ENCODE measurements at regions not wholly inside any gene's neighbourhood (a gene's known extent, or its start where the extent isn't known, plus 50 kb on each side); places are given as distances from the start of the nearest gene placed in this dataset.

DNA sequence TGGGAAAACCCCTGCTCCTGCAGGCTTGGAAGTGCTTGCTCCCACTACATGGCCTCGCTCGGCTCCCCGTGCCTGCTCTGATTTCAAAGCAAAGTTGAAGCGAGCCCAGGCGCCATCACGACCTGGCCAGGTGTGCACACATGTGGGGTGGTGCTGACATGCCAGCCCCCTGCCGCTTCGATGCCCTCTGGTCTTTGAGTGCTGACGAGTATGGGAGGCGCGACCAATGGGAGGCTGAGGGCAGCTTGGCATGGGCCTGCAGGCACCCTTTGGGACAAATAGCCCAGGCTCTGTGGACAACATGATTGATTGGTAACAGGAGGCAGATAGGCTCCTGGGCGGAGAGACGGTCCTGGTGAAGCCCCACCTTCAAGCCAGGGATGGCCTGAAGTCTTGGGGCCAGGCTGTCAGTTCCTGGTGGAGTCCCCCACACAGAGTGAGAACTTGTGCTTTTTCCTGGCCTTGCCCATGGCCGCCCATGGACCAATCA lies 252.4 kb upstream of the SEMA3A start:
- BruUV-seq (replicated peaks): no TSS peak
- no peak overlapping the region for H3K27ac ChIP-seq (ENCODE audit: low read length)
- H3K4me3 ChIP-seq (ENCODE audit: low read length): no peak overlapping the region
- no peaks in the 10 kb centered on the region for H3F3A ChIP-seq (ENCODE audit: low read length, unreplicated experiment)
- H3K36me3 ChIP-seq (ENCODE audit: low read depth, low read length): no peaks in the 10 kb centered on the region
- H3K9me3 ChIP-seq (ENCODE audit: low read length): no peaks in the 10 kb centered on the region
- no peak for TF ChIP-seq EZH2 (IDR thresholded peaks at IDR 0.05; ENCODE audit: low read length, unreplicated experiment)
- no peak for TF ChIP-seq EZH2phosphoT487 (IDR thresholded peaks at IDR 0.05; ENCODE audit: borderline replicate concordance, low read length)
- TF ChIP-seq, protein P1, sequence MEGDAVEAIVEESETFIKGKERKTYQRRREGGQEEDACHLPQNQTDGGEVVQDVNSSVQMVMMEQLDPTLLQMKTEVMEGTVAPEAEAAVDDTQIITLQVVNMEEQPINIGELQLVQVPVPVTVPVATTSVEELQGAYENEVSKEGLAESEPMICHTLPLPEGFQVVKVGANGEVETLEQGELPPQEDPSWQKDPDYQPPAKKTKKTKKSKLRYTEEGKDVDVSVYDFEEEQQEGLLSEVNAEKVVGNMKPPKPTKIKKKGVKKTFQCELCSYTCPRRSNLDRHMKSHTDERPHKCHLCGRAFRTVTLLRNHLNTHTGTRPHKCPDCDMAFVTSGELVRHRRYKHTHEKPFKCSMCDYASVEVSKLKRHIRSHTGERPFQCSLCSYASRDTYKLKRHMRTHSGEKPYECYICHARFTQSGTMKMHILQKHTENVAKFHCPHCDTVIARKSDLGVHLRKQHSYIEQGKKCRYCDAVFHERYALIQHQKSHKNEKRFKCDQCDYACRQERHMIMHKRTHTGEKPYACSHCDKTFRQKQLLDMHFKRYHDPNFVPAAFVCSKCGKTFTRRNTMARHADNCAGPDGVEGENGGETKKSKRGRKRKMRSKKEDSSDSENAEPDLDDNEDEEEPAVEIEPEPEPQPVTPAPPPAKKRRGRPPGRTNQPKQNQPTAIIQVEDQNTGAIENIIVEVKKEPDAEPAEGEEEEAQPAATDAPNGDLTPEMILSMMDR (conservative IDR thresholded peaks at IDR 0.05; ENCODE audit: low read depth, low read length): no peak
- intact Hi-C loops (cut with micrococcal nuclease): no loop called here
- no peak overlapping the region for H3K9ac ChIP-seq (ENCODE audit: low read length)
- no peaks in the 10 kb centered on the region for H3K79me2 ChIP-seq (ENCODE audit: low read length)
- H4K20me1 ChIP-seq (ENCODE audit: low read length): no peaks in the 10 kb centered on the region
- CTCF ChIA-PET: no interaction called here
- H3K9me2 ChIP-seq (replicated peaks; ENCODE audit: low read length): no peaks in the 10 kb centered on the region
- DNase-seq: no peak
- no peak for ATAC-seq
- no peaks in the 10 kb centered on the region for H3K27me3 ChIP-seq (ENCODE audit: low read length)
- H3K4me1 ChIP-seq (ENCODE audit: insufficient read depth, low read length): peaks cover 14% of the 10 kb centered on the region
- H2AFZ ChIP-seq (ENCODE audit: low read length): no peak overlapping the region
- H3K4me2 ChIP-seq (ENCODE audit: low read length): no peak overlapping the region
- POLR2A ChIA-PET (ENCODE audit: unreplicated experiment): no interaction called here

DNA sequence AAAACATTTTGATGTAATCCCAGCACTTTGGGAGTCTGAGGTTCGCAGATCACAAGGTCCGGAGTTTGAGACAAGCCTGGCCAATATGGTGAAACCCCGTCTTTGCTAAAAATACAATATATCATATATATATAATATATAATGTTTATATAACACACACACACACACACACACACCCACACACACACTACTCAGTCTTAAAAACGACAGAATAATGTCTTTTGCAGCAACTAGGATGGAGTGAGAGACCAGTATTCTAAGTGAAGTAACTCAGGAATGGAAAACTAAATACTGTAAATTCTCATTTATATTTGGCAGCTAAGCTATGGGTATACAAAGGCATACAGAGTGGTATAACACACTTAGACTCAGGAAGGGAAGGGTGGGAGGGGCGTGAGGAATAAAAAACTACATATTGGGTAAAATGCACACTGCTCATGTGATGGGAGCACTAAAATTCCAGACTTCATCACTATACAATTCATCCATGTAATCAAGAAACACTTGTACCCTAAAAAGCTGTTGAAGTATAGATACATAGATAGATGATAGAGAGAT lies 231.2 kb upstream of the SEMA3A start:
- Histone ChIP-seq H3K79me2 (ENCODE audit: low read length) (no peaks in the 10 kb centered on the region), H3K9ac (ENCODE audit: low read length) (no peak overlapping the region), H3K36me3 (ENCODE audit: low read depth, low read length) (0 out of 2 replicates have a peak, but pooled peaks cover 3% of the 10 kb centered on the region), H3K4me1 (ENCODE audit: insufficient read depth, low read length) (no peaks in the 10 kb centered on the region), H2AFZ (ENCODE audit: low read length) (no peak overlapping the region), H3K9me2 (replicated peaks; ENCODE audit: low read length) (no peaks in the 10 kb centered on the region), H4K20me1 (ENCODE audit: low read length) (no peaks in the 10 kb centered on the region), H3K9me3 (ENCODE audit: low read length) (no peaks in the 10 kb centered on the region), H3K27ac (ENCODE audit: low read length) (no peak overlapping the region), H3K4me2 (ENCODE audit: low read length) (no peak overlapping the region), H3K27me3 (ENCODE audit: low read length) (no peaks in the 10 kb centered on the region), H3K4me3 (ENCODE audit: low read length) (no peak overlapping the region), H3F3A (ENCODE audit: low read length, unreplicated experiment) (no peaks in the 10 kb centered on the region)
- DNase-seq: no peak
- intact Hi-C loops (cut with micrococcal nuclease): no loop called here
- BruUV-seq (replicated peaks): no TSS peak
- TF ChIP-seq, protein P1 (conservative IDR thresholded peaks at IDR 0.05; ENCODE audit: low read depth, low read length): no peak
- TF ChIP-seq EZH2phosphoT487 (IDR thresholded peaks at IDR 0.05; ENCODE audit: borderline replicate concordance, low read length): no peak
- TF ChIP-seq EZH2 (IDR thresholded peaks at IDR 0.05; ENCODE audit: low read length, unreplicated experiment): no peak
- no peak for ATAC-seq
- CTCF ChIA-PET: no interaction called here
- POLR2A ChIA-PET (ENCODE audit: unreplicated experiment): no interaction called here

DNA sequence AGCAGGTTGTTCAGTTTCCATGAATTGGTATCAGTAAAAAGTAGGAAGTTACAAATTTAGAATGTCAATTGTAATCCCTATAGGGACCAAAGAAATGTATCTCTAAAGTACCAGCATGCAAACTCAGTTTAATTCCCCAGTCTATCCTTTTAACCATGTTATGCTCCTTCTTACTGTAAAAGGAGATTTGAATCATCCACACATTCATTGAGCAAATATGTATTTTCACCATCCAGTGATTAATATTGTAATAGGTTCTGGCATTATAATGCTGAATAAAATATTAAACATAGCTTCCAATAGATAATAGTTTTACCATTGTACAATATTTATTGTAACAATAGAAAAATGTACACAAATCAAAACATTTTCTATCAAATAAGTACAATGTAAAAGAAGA lies 228.2 kb upstream of the SEMA3A start:
- TF ChIP-seq, protein P1 (conservative IDR thresholded peaks at IDR 0.05; ENCODE audit: low read depth, low read length): no peak
- TF ChIP-seq EZH2phosphoT487 (IDR thresholded peaks at IDR 0.05; ENCODE audit: borderline replicate concordance, low read length): no peak
- TF ChIP-seq EZH2 (IDR thresholded peaks at IDR 0.05; ENCODE audit: low read length, unreplicated experiment): no peak
- Histone ChIP-seq H3K9me2 (replicated peaks; ENCODE audit: low read length) (no peaks in the 10 kb centered on the region), H3K9ac (ENCODE audit: low read length) (no peak overlapping the region), H3K27ac (ENCODE audit: low read length) (no peak overlapping the region), H3K36me3 (ENCODE audit: low read depth, low read length) (peaks cover 3% of the 10 kb centered on the region; the same call in 1 of the 2 replicates), H4K20me1 (ENCODE audit: low read length) (no peaks in the 10 kb centered on the region), H3K79me2 (ENCODE audit: low read length) (no peaks in the 10 kb centered on the region), H2AFZ (ENCODE audit: low read length) (no peak overlapping the region), H3F3A (ENCODE audit: low read length, unreplicated experiment) (no peaks in the 10 kb centered on the region), H3K9me3 (ENCODE audit: low read length) (0 out of 2 replicates have a peak, but pooled peaks cover 3% of the 10 kb centered on the region), H3K4me2 (ENCODE audit: low read length) (no peak overlapping the region), H3K4me1 (ENCODE audit: insufficient read depth, low read length) (no peaks in the 10 kb centered on the region), H3K27me3 (ENCODE audit: low read length) (no peaks in the 10 kb centered on the region), H3K4me3 (ENCODE audit: low read length) (no peak overlapping the region)
- CTCF ChIA-PET: no interaction called here
- DNase-seq (peak; percentile 31), ATAC-seq (no peak)
- intact Hi-C loops (cut with micrococcal nuclease): no loop called here
- POLR2A ChIA-PET (ENCODE audit: unreplicated experiment): interaction anchor here (0.6 kb wide), 1 partner anchor 47 kb away, joined by 3 read pairs; no protein-coding TSS in a partner anchor
- no TSS peak for BruUV-seq (replicated peaks)

Data from PC-3 (cell line).